A549 (cell line): ENCODE measurements at regions not wholly inside any gene's neighbourhood (a gene's known extent, or its start where the extent isn't known, plus 50 kb on each side); places are given as distances from the start of the nearest gene placed in this dataset.

Source experiments
- BHLHE40 ChIP-seq: IDR thresholded peaks from 2 replicates; pipeline ENCODE4 v1.6.1; 2012; ENCODE audit warnings: low read depth, low read length, inconsistent platforms
- ESRRA ChIP-seq: fragments of 150-350 bp; IDR thresholded peaks from 2 replicates; pipeline ENCODE4 v1.6.1; 2014; ENCODE audit warnings: mild to moderate bottlenecking, low read length, borderline replicate concordance
- HOXA7 ChIP-seq: fragments of 250-450 bp; sonication (Bioruptor Pico); IDR thresholded peaks from 2 replicates; pipeline ENCODE4 v1.5.0; 2020; ENCODE audit warnings: mild to moderate bottlenecking, moderate library complexity
- JUN ChIP-seq, 2 experiments: fragments of >200 bp; sonication (Bioruptor Twin); formaldehyde crosslinking; IDR thresholded peaks; 2 replicates in 1 of 2; 3 replicates in 1 of 2; pipeline ENCODE4 v1.6.1; 2016 to 2017
- NFE2L2 ChIP-seq: fragments of 150-350 bp; conservative IDR thresholded peaks from 2 replicates; pipeline ENCODE4 v1.6.1; 2014; ENCODE audit warnings: low read length
- POLR2A ChIP-seq: IDR thresholded peaks from 2 replicates; pipeline ENCODE4 v1.6.1; 2012; ENCODE audit warnings: mild to moderate bottlenecking, low read length
- POLR2AphosphoS2 ChIP-seq: conservative IDR thresholded peaks from 2 replicates; pipeline ENCODE4 v1.6.1; 2012; ENCODE audit warnings: low read length, improper control_type of control experiment, inconsistent platforms
- RFX5 ChIP-seq: fragments of 450-650 bp; IDR thresholded peaks from 2 replicates; pipeline ENCODE4 v1.7.1; 2014; ENCODE audit warnings: antibody characterized with exemption, mild to moderate bottlenecking, moderate library complexity
- SMC3 ChIP-seq: fragments of >200 bp; sonication (Bioruptor Twin); formaldehyde crosslinking; IDR thresholded peaks from 3 replicates; pipeline ENCODE4 v1.6.1; 2018; ENCODE audit warnings: inconsistent platforms
- ZFP36 ChIP-seq: fragments of 450-650 bp; IDR thresholded peaks from 2 replicates; pipeline ENCODE4 v1.6.1; 2014; ENCODE audit warnings: borderline replicate concordance; ENCODE audit not compliant: partially characterized antibody
- TF ChIP-seq, protein P1 (sequence below): fragments of 150-350 bp; IDR thresholded peaks from 2 replicates; pipeline ENCODE4 v1.6.1; 2014; ENCODE audit warnings: low read depth, mild to moderate bottlenecking, low read length
- TF ChIP-seq, protein P2 (sequence below): fragments of >200 bp; sonication (Bioruptor Twin); formaldehyde crosslinking; IDR thresholded peaks from 3 replicates; pipeline ENCODE4 v1.5.1; 2016
- TF ChIP-seq, protein P3 (sequence below): IDR thresholded peaks from 2 replicates; pipeline ENCODE4 v1.6.1; 2012
- TF ChIP-seq, protein P4 (sequence below): fragments of 250-450 bp; sonication (Bioruptor Pico); IDR thresholded peaks from 2 replicates; pipeline ENCODE4 v1.5.0; 2021; ENCODE audit warnings: mild to moderate bottlenecking, moderate library complexity, borderline replicate concordance

DNA sequence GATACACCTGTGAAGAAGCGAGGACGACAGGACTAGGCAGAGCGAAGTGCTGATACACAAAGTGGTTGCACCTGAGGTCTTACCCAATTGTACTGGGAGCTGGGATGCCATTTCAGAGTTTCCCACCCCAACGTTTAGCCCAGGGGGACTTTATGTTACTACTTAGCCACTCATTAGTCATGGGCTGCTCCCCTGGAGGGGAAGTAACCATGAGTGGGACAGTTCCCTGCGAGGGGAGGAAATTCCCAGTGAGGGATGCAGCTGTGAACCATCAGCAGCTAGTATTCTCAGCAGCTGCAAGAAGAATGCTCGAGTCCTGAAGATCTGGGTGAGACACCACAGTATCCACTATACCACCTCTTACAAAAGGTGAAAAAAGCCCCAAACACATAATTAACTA, 93.7 kb upstream of the ACTBL2 start:
- TF ChIP-seq, protein P1, sequence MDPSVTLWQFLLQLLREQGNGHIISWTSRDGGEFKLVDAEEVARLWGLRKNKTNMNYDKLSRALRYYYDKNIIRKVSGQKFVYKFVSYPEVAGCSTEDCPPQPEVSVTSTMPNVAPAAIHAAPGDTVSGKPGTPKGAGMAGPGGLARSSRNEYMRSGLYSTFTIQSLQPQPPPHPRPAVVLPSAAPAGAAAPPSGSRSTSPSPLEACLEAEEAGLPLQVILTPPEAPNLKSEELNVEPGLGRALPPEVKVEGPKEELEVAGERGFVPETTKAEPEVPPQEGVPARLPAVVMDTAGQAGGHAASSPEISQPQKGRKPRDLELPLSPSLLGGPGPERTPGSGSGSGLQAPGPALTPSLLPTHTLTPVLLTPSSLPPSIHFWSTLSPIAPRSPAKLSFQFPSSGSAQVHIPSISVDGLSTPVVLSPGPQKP = no peak
- TF ChIP-seq, protein P2, sequence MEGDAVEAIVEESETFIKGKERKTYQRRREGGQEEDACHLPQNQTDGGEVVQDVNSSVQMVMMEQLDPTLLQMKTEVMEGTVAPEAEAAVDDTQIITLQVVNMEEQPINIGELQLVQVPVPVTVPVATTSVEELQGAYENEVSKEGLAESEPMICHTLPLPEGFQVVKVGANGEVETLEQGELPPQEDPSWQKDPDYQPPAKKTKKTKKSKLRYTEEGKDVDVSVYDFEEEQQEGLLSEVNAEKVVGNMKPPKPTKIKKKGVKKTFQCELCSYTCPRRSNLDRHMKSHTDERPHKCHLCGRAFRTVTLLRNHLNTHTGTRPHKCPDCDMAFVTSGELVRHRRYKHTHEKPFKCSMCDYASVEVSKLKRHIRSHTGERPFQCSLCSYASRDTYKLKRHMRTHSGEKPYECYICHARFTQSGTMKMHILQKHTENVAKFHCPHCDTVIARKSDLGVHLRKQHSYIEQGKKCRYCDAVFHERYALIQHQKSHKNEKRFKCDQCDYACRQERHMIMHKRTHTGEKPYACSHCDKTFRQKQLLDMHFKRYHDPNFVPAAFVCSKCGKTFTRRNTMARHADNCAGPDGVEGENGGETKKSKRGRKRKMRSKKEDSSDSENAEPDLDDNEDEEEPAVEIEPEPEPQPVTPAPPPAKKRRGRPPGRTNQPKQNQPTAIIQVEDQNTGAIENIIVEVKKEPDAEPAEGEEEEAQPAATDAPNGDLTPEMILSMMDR = no peak
- no peak for TF ChIP-seq HOXA7 (CRISPR knock-in tag)
- no peak for TF ChIP-seq POLR2AphosphoS2
- TF ChIP-seq POLR2A = no peak
- TF ChIP-seq, protein P3, sequence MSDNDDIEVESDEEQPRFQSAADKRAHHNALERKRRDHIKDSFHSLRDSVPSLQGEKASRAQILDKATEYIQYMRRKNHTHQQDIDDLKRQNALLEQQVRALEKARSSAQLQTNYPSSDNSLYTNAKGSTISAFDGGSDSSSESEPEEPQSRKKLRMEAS = no peak
- no peak for TF ChIP-seq BHLHE40
- TF ChIP-seq SMC3 = no peak
- TF ChIP-seq JUN (IDR thresholded peaks at IDR 0.05) = no peak
- no peak for TF ChIP-seq NFE2L2
- TF ChIP-seq ZFP36 = no peak
- no peak for TF ChIP-seq RFX5
- TF ChIP-seq, protein P4, sequence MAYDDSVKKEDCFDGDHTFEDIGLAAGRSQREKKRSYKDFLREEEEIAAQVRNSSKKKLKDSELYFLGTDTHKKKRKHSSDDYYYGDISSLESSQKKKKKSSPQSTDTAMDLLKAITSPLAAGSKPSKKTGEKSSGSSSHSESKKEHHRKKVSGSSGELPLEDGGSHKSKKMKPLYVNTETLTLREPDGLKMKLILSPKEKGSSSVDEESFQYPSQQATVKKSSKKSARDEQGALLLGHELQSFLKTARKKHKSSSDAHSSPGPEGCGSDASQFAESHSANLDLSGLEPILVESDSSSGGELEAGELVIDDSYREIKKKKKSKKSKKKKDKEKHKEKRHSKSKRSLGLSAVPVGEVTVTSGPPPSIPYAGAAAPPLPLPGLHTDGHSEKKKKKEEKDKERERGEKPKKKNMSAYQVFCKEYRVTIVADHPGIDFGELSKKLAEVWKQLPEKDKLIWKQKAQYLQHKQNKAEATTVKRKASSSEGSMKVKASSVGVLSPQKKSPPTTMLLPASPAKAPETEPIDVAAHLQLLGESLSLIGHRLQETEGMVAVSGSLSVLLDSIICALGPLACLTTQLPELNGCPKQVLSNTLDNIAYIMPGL = no peak
- no peak for TF ChIP-seq ESRRA
